ENCODE measurements at regions not wholly inside any gene's neighbourhood (a gene's known extent, or its start where the extent isn't known, plus 50 kb on each side); places are given as distances from the start of the nearest gene placed in this dataset.
"Not testable (repeated sequence)": the region's sequence is repeated elsewhere in the genome, so short reads cannot be mapped to it uniquely, and the experiment has no call there.

- DNase-seq (ENCODE audit: low spot score), result no peak
Measured at GRCh38 chr1:114032271-114033215, 53.3 kb downstream of the OLFML3 start.

- peak; percentile 58 for DNase-seq (ENCODE audit: low spot score)
Measured at GRCh38 chr1:114033216-114033706, 54.0 kb downstream of the OLFML3 start.

GRCh38 chr1:114033961-114034360 is 54.7 kb downstream of the OLFML3 start:
- DNase-seq (ENCODE audit: low spot score), result no peak

GRCh38 chr1:114034567-114035303 is 55.5 kb downstream of the OLFML3 start:
- no peak for DNase-seq (ENCODE audit: low spot score)

- DNase-seq (ENCODE audit: low spot score), result no peak
Measured at GRCh38 chr1:114035304-114035700, 56.0 kb downstream of the OLFML3 start.

GRCh38 chr1:114036841-114037630 is 57.8 kb downstream of the OLFML3 start:
- DNase-seq (ENCODE audit: low spot score), result not testable (repeated sequence)

- DNase-seq (ENCODE audit: low spot score), result no peak
Measured at GRCh38 chr1:114037631-114037890, 58.3 kb downstream of the OLFML3 start.

- DNase-seq (ENCODE audit: low spot score), result no peak
Measured at GRCh38 chr1:114037962-114038816, 58.9 kb downstream of the OLFML3 start.
